DND-41 (cell line): ENCODE measurements at regions not wholly inside any gene's neighbourhood (a gene's known extent, or its start where the extent isn't known, plus 50 kb on each side); places are given as distances from the start of the nearest gene placed in this dataset.
A peak's percentile ranks its signal among the peaks of the same experiment; 100 is the strongest.

Experiments used
- ATAC-seq: fragments of 200-7000 bp; cut with Tn5 transposase; 3 replicates; pipeline ENCODE4 v1.9.1; 2021; ENCODE audit warnings: low read depth; ENCODE audit not compliant: insufficient read depth
- DNase-seq: peaks from one replicate; pipeline ENCODE4 v3.0.0-alpha.2; 2020
- H2AFZ ChIP-seq: 2 replicates; pipeline ENCODE4 v1.6.0; 2012; ENCODE audit warnings: low read depth, low read length
- H3K27ac ChIP-seq: 2 replicates; pipeline ENCODE4 v1.5.1; 2012; ENCODE audit warnings: low read length, inconsistent platforms
- H3K27me3 ChIP-seq: fragments of 200-600 bp; sonication (generic); 2 replicates; pipeline ENCODE4 v1.6.0; 2012; ENCODE audit warnings: low read length, mild to moderate bottlenecking, inconsistent platforms; ENCODE audit not compliant: insufficient read depth, poor library complexity
- H3K36me3 ChIP-seq: 2 replicates; pipeline ENCODE4 v1.5.1; 2012; ENCODE audit warnings: low read length, inconsistent platforms; ENCODE audit not compliant: insufficient read depth
- H3K4me1 ChIP-seq: 2 replicates; pipeline ENCODE4 v1.5.1; 2012; ENCODE audit warnings: mild to moderate bottlenecking, low read length; ENCODE audit not compliant: insufficient read depth
- H3K4me2 ChIP-seq: 2 replicates; pipeline ENCODE4 v1.6.0; 2012; ENCODE audit warnings: mild to moderate bottlenecking, moderate library complexity, low read length, inconsistent platforms; ENCODE audit not compliant: insufficient read depth
- H3K4me3 ChIP-seq, 2 experiments: fragments of 200-600 bp in 1 of 2; shearing (Covaris generic) in 1 of 2; 2 replicates each; pipeline ENCODE4 v1.5.1; 2012 to 2016; ENCODE audit warnings: inconsistent platforms in 2 of 2, low read length in 2 of 2, mild to moderate bottlenecking in 2 of 2, low read depth in 1 of 2, moderate library complexity in 1 of 2
- H3K79me2 ChIP-seq: 2 replicates; pipeline ENCODE4 v1.6.0; 2012; ENCODE audit warnings: low read length, inconsistent platforms; ENCODE audit not compliant: insufficient read depth
- H3K9ac ChIP-seq: 2 replicates; pipeline ENCODE4 v1.6.0; 2012; ENCODE audit warnings: low read depth, mild to moderate bottlenecking, inconsistent platforms, low read length, moderate library complexity
- H3K9me3 ChIP-seq: 2 replicates; pipeline ENCODE4 v1.5.1; 2012; ENCODE audit warnings: low read length, moderate library complexity, mild to moderate bottlenecking, inconsistent platforms; ENCODE audit not compliant: insufficient read depth, severe bottlenecking
- H4K20me1 ChIP-seq: 2 replicates; pipeline ENCODE4 v1.6.0; 2012; ENCODE audit warnings: low read length; ENCODE audit not compliant: insufficient read depth
- EZH2 ChIP-seq: IDR thresholded peaks from 3 replicates; pipeline ENCODE4 v1.6.1; 2012; ENCODE audit warnings: borderline replicate concordance, low read depth, mild to moderate bottlenecking, moderate library complexity, low read length, inconsistent platforms; ENCODE audit not compliant: severe bottlenecking
- TF ChIP-seq, protein P1 (sequence below): IDR thresholded peaks from 2 replicates; pipeline ENCODE4 v1.5.1; 2012; ENCODE audit warnings: borderline replicate concordance, low read length, moderate library complexity, mild to moderate bottlenecking; ENCODE audit not compliant: poor library complexity, severe bottlenecking; ENCODE audit errors: extremely low read depth

DNA sequence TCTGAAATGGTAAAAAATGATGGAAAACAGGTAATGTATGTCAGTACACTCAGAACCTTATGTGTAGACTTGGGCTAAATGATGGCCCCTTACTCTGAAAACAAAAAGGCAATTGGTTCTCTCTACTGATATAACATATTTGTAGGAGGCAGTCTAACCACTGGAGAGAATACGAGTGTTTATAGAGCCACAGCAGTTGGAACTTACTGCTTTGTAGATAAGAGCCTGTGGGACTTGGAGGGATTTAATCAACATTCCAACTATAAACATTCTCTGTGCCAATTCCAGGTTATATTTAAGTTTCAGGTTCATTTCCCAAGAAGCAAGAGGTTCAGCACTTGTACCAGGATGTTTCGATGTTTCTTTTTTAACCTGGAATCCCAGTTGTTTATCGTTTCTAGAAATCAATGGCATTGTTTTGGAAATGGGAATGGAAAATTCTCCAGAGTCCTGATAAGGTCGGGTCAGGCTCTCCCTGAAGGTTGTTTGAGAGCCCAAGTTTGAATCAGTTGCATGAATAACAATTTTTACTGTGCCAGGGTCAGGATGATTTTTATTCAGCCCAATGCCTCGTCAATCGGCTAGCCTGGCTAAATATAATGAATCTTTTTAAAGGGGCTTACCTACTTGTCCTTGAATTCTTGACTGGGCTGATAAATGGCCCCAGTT lies 278.4 kb upstream of the FAM98A start:
- no peaks in the 10 kb centered on the region for H3K27me3 ChIP-seq
- no peak overlapping the region for H2AFZ ChIP-seq
- H3K4me2 ChIP-seq, result no peak overlapping the region
- H3K79me2 ChIP-seq, result no peaks in the 10 kb centered on the region
- no peak overlapping the region for H3K4me3 ChIP-seq
- H3K36me3 ChIP-seq, result no peaks in the 10 kb centered on the region
- no peak overlapping the region for H3K27ac ChIP-seq
- TF ChIP-seq, protein P1, sequence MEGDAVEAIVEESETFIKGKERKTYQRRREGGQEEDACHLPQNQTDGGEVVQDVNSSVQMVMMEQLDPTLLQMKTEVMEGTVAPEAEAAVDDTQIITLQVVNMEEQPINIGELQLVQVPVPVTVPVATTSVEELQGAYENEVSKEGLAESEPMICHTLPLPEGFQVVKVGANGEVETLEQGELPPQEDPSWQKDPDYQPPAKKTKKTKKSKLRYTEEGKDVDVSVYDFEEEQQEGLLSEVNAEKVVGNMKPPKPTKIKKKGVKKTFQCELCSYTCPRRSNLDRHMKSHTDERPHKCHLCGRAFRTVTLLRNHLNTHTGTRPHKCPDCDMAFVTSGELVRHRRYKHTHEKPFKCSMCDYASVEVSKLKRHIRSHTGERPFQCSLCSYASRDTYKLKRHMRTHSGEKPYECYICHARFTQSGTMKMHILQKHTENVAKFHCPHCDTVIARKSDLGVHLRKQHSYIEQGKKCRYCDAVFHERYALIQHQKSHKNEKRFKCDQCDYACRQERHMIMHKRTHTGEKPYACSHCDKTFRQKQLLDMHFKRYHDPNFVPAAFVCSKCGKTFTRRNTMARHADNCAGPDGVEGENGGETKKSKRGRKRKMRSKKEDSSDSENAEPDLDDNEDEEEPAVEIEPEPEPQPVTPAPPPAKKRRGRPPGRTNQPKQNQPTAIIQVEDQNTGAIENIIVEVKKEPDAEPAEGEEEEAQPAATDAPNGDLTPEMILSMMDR, result no peak
- TF ChIP-seq EZH2, result no peak
- H3K4me1 ChIP-seq, result no peaks in the 10 kb centered on the region
- H4K20me1 ChIP-seq, result no peaks in the 10 kb centered on the region
- H3K9me3 ChIP-seq, result no peaks in the 10 kb centered on the region
- no peak for DNase-seq
- no peak overlapping the region for H3K9ac ChIP-seq
- ATAC-seq, result no peak

DNA sequence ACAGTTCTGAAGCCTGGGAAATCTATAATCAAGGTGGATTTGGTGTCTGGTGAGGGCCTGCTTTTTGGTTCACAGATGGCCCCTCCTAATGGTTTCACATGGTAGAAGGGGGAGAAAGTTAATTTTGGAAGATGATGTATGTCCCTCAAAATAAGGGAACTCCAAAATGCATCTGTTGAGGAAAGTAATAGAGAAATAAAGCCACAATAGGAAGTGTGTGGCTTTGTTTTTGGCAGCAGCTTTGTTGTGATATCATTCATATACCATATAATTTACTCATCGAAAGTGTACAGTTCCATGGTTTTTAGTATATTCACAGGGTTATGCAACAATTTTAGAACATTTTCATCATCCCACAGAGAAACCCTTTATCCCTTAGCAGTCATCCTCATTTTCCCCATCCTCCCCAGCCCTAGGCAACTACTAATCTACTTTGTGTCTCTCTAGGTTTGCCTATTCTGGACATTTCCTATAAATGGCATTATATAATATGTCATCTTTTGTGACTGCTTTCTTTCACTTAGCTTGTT lies 274.0 kb upstream of the FAM98A start:
- no peak for DNase-seq
- no peaks in the 10 kb centered on the region for H4K20me1 ChIP-seq
- H2AFZ ChIP-seq, result no peak overlapping the region
- H3K4me1 ChIP-seq, result no peaks in the 10 kb centered on the region
- no peak overlapping the region for H3K4me3 ChIP-seq
- no peak for TF ChIP-seq EZH2
- TF ChIP-seq, protein P1, result no peak
- no peak for ATAC-seq
- H3K4me2 ChIP-seq, result no peak overlapping the region
- no peak overlapping the region for H3K9ac ChIP-seq
- H3K36me3 ChIP-seq, result no peaks in the 10 kb centered on the region
- H3K79me2 ChIP-seq, result no peaks in the 10 kb centered on the region
- peaks cover 4% of the 10 kb centered on the region for H3K9me3 ChIP-seq
- H3K27me3 ChIP-seq, result no peaks in the 10 kb centered on the region
- no peak overlapping the region for H3K27ac ChIP-seq

DNA sequence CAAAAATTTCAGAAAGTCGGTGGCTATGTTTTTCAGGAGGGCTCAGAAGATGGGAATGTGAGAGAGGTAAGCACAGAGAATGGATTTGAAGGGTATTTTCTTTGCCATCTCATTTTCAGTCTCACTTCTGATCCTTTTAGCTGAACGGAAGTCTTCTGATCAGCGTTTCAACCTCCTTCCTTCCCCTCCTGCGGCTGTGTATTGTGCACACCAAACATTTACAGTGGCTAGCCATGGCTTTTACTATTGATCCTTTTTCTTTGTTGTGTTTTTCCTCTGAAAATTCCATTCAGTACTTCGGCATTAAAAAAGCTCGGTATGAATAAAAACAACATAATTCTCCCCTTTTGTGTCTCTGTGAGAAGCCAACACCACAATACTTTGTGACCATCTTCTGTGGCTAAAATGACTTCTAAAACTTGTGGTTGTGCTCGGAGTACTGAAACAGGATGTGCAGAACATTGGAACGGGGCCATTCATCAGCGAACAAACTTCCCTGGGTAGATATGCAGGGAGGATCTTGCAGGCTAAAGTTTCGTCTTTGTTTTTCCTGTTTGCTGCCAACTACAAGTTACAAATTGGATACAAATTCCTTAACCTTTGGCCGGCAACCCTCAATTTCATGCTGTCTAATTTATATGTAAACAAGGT lies 260.8 kb upstream of the FAM98A start:
- no peaks in the 10 kb centered on the region for H3K79me2 ChIP-seq
- H3K4me1 ChIP-seq, result peaks cover 7% of the 10 kb centered on the region; the same call in 1 of the 2 replicates
- TF ChIP-seq, protein P1, result no peak
- no peak for TF ChIP-seq EZH2
- peak overlapping the region in 1 of 2 experiments; percentile 31; a peak in 1 of 4 replicates for H3K4me3 ChIP-seq
- no peaks in the 10 kb centered on the region for H4K20me1 ChIP-seq
- peak overlapping the region; percentile 68 for H2AFZ ChIP-seq
- ATAC-seq (peak; percentile 61; the same call in 2 of the 3 replicates), DNase-seq (peak; percentile 12)
- H3K4me2 ChIP-seq, result peak overlapping the region; percentile 40; the same call in 1 of the 2 replicates
- no peak overlapping the region for H3K9ac ChIP-seq
- H3K9me3 ChIP-seq, result no peaks in the 10 kb centered on the region
- peak overlapping the region; percentile 39; the same call in 1 of the 2 replicates for H3K27ac ChIP-seq
- no peaks in the 10 kb centered on the region for H3K27me3 ChIP-seq
- no peaks in the 10 kb centered on the region for H3K36me3 ChIP-seq
